ENCODE measurements at regions not wholly inside any gene's neighbourhood (a gene's known extent, or its start where the extent isn't known, plus 50 kb on each side); places are given as distances from the start of the nearest gene placed in this dataset.

DNA sequence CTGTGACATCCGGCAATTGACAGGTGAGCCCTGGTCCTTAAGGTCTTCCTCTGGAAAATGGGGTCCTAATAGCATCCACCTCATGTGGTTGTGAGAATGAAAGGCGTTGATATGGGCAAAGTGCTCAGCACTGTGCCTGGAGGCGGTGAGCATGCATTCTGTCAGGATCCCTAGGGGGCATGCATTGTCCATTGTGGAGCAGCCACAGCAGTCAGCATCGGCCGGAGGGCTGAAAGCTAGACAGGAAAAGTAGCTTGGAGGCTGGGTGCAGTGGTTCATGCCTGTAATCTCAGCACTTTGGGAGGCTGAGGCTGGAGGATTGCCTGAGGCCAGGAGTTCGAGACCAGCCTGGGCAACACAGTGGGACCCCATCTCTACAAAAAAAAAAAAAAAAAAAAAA lies 122.2 kb downstream of the LHX2 start (continued):
- TF ChIP-seq, protein P1, sequence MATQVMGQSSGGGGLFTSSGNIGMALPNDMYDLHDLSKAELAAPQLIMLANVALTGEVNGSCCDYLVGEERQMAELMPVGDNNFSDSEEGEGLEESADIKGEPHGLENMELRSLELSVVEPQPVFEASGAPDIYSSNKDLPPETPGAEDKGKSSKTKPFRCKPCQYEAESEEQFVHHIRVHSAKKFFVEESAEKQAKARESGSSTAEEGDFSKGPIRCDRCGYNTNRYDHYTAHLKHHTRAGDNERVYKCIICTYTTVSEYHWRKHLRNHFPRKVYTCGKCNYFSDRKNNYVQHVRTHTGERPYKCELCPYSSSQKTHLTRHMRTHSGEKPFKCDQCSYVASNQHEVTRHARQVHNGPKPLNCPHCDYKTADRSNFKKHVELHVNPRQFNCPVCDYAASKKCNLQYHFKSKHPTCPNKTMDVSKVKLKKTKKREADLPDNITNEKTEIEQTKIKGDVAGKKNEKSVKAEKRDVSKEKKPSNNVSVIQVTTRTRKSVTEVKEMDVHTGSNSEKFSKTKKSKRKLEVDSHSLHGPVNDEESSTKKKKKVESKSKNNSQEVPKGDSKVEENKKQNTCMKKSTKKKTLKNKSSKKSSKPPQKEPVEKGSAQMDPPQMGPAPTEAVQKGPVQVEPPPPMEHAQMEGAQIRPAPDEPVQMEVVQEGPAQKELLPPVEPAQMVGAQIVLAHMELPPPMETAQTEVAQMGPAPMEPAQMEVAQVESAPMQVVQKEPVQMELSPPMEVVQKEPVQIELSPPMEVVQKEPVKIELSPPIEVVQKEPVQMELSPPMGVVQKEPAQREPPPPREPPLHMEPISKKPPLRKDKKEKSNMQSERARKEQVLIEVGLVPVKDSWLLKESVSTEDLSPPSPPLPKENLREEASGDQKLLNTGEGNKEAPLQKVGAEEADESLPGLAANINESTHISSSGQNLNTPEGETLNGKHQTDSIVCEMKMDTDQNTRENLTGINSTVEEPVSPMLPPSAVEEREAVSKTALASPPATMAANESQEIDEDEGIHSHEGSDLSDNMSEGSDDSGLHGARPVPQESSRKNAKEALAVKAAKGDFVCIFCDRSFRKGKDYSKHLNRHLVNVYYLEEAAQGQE (IDR thresholded peaks at IDR 0.05) = no peak
- no peak for TF ChIP-seq JUND (IDR thresholded peaks at IDR 0.05)
- no peak for TF ChIP-seq YY1 (IDR thresholded peaks at IDR 0.05)
- TF ChIP-seq HNF4G (IDR thresholded peaks at IDR 0.05) = no peak
- TF ChIP-seq EGR1 (IDR thresholded peaks at IDR 0.05; ENCODE audit: low read depth in 2 of 2) = no peak
- no peak for TF ChIP-seq NR2F2 (IDR thresholded peaks at IDR 0.05)

DNA sequence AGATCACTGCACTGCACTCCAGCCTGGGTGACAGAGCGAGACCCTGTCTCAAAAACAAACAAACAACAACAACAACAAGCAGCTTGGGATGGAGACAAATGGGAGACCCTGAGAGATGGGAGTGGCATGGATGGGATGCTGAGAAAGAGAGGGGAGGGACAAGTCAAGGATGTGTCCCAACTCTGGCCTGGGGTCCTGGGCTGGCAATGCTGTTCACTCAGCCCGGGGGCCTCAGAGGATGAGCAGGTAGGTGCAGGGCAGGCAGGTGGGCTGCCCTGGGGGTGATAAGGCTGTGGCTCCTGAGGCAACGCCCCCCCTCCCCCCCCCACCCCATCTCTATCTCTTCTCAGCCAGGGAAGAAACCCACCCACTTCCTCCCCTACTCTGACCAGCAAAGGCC lies 123.0 kb downstream of the LHX2 start:
- H3K36me3 ChIP-seq (ENCODE audit: control insufficient read depth in 4 of 4, insufficient read depth in 3 of 4, low read depth in 1 of 4, low read length in 3 of 4) = no peaks in the 10 kb centered on the region
- no peak overlapping the region for H3K27ac ChIP-seq (ENCODE audit: low read depth in 1 of 2, low read length in 2 of 2)
- no peak for DNase-seq (ENCODE audit: low spot score)
- no peak overlapping the region for H3K4me3 ChIP-seq (ENCODE audit: low read depth in 1 of 3, low read length in 3 of 3)
- H3K9me3 ChIP-seq (ENCODE audit: control insufficient read depth in 4 of 4, low read length in 3 of 4) = no peaks in the 10 kb centered on the region
- no peak overlapping the region for H3K9ac ChIP-seq (ENCODE audit: low read depth in 1 of 2, low read length in 2 of 2)
- H3K4me1 ChIP-seq (ENCODE audit: control insufficient read depth in 4 of 4, insufficient read depth in 4 of 4, low read length in 3 of 4) = no peaks in the 10 kb centered on the region
- 69% methylated on average over 3 of the region's 3 CpGs for WGBS
- no peak for TF ChIP-seq HNF4A (conservative IDR thresholded peaks at IDR 0.05)
- no peak for TF ChIP-seq JUND (IDR thresholded peaks at IDR 0.05)
- TF ChIP-seq RXRA (IDR thresholded peaks at IDR 0.05) = no peak
- TF ChIP-seq, protein P2, sequence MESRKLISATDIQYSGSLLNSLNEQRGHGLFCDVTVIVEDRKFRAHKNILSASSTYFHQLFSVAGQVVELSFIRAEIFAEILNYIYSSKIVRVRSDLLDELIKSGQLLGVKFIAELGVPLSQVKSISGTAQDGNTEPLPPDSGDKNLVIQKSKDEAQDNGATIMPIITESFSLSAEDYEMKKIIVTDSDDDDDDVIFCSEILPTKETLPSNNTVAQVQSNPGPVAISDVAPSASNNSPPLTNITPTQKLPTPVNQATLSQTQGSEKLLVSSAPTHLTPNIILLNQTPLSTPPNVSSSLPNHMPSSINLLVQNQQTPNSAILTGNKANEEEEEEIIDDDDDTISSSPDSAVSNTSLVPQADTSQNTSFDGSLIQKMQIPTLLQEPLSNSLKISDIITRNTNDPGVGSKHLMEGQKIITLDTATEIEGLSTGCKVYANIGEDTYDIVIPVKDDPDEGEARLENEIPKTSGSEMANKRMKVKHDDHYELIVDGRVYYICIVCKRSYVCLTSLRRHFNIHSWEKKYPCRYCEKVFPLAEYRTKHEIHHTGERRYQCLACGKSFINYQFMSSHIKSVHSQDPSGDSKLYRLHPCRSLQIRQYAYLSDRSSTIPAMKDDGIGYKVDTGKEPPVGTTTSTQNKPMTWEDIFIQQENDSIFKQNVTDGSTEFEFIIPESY (IDR thresholded peaks at IDR 0.05) = no peak
- TF ChIP-seq RAD21 (IDR thresholded peaks at IDR 0.05) = no peak
- TF ChIP-seq YY1 (IDR thresholded peaks at IDR 0.05) = no peak
- TF ChIP-seq NR2F2 (IDR thresholded peaks at IDR 0.05) = no peak
- TF ChIP-seq, protein P3, sequence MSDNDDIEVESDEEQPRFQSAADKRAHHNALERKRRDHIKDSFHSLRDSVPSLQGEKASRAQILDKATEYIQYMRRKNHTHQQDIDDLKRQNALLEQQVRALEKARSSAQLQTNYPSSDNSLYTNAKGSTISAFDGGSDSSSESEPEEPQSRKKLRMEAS (IDR thresholded peaks at IDR 0.05) = no peak
- TF ChIP-seq, protein P4, sequence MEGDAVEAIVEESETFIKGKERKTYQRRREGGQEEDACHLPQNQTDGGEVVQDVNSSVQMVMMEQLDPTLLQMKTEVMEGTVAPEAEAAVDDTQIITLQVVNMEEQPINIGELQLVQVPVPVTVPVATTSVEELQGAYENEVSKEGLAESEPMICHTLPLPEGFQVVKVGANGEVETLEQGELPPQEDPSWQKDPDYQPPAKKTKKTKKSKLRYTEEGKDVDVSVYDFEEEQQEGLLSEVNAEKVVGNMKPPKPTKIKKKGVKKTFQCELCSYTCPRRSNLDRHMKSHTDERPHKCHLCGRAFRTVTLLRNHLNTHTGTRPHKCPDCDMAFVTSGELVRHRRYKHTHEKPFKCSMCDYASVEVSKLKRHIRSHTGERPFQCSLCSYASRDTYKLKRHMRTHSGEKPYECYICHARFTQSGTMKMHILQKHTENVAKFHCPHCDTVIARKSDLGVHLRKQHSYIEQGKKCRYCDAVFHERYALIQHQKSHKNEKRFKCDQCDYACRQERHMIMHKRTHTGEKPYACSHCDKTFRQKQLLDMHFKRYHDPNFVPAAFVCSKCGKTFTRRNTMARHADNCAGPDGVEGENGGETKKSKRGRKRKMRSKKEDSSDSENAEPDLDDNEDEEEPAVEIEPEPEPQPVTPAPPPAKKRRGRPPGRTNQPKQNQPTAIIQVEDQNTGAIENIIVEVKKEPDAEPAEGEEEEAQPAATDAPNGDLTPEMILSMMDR (IDR thresholded peaks at IDR 0.05; ENCODE audit: low read depth, low read length, missing input control) = no peak
- TF ChIP-seq FOXA2 (IDR thresholded peaks at IDR 0.05) = no peak
- TF ChIP-seq, protein P5, sequence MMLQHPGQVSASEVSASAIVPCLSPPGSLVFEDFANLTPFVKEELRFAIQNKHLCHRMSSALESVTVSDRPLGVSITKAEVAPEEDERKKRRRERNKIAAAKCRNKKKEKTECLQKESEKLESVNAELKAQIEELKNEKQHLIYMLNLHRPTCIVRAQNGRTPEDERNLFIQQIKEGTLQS (IDR thresholded peaks at IDR 0.05) = no peak
- H3K27me3 ChIP-seq (ENCODE audit: control insufficient read depth in 4 of 4, insufficient read depth in 4 of 4, low read length in 3 of 4) = no peaks in the 10 kb centered on the region

Measured in liver (tissue), 8 donors.